Parathyroid adenoma (tissue), 2 donors: ENCODE measurements at regions not wholly inside any gene's neighbourhood (a gene's known extent, or its start where the extent isn't known, plus 50 kb on each side); places are given as distances from the start of the nearest gene placed in this dataset.

Source experiments
- H2AFZ ChIP-seq: fragments of 300-600 bp; sonication (generic); one replicate; pipeline ENCODE4 v1.7.0; 2017; ENCODE audit warnings: antibody characterized with exemption, mild to moderate bottlenecking
- H3K27ac ChIP-seq: fragments of 300-600 bp; sonication (generic); one replicate; pipeline ENCODE4 v1.7.0; 2017
- H3K27me3 ChIP-seq: fragments of 300-600 bp; sonication (generic); one replicate; pipeline ENCODE4 v1.7.0; 2017; ENCODE audit warnings: low read length; ENCODE audit not compliant: control insufficient read depth, insufficient read depth
- H3K36me3 ChIP-seq: fragments of 300-600 bp; sonication (generic); one replicate; pipeline ENCODE4 v1.7.0; 2017; ENCODE audit warnings: low read length; ENCODE audit not compliant: control insufficient read depth, insufficient read depth
- H3K4me1 ChIP-seq: fragments of 300-600 bp; sonication (generic); one replicate; pipeline ENCODE4 v1.7.0; 2017; ENCODE audit warnings: control low read depth
- H3K4me2 ChIP-seq: fragments of 300-600 bp; sonication (generic); one replicate; pipeline ENCODE4 v1.7.0; 2017; ENCODE audit warnings: low read length
- H3K4me3 ChIP-seq: fragments of 300-600 bp; sonication (generic); one replicate; pipeline ENCODE4 v1.7.0; 2017; ENCODE audit warnings: low read depth, low read length
- H3K79me2 ChIP-seq: fragments of 300-600 bp; sonication (generic); one replicate; pipeline ENCODE4 v1.7.0; 2017; ENCODE audit warnings: control low read depth
- H3K9ac ChIP-seq: fragments of 300-600 bp; sonication (generic); one replicate; pipeline ENCODE4 v1.7.0; 2017; ENCODE audit warnings: mild to moderate bottlenecking
- H3K9me3 ChIP-seq: fragments of 300-600 bp; sonication (generic); one replicate; pipeline ENCODE4 v1.7.0; 2017; ENCODE audit warnings: low read length; ENCODE audit not compliant: control insufficient read depth
- CTCF ChIP-seq: fragments of 300-600 bp; sonication (generic); IDR thresholded peaks from one replicate; pipeline ENCODE4 v1.7.0; 2017; ENCODE audit warnings: antibody characterized with exemption, mild to moderate bottlenecking
- donor health status: primary hyperparathyroidism.

- Histone ChIP-seq H3K36me3 (no peaks in the 10 kb centered on the region), H3K4me2 (no peak overlapping the region), H3K79me2 (no peaks in the 10 kb centered on the region), H3K4me3 (no peak overlapping the region), H3K9me3 (no peaks in the 10 kb centered on the region), H3K27ac (no peak overlapping the region), H3K4me1 (peaks cover 5% of the 10 kb centered on the region), H3K27me3 (no peaks in the 10 kb centered on the region), H2AFZ (no peak overlapping the region), H3K9ac (no peak overlapping the region)
- no peak for TF ChIP-seq CTCF
Measured at GRCh38 chr6:125469915-125470314, 168.1 kb upstream of the HDDC2 start.

DNA sequence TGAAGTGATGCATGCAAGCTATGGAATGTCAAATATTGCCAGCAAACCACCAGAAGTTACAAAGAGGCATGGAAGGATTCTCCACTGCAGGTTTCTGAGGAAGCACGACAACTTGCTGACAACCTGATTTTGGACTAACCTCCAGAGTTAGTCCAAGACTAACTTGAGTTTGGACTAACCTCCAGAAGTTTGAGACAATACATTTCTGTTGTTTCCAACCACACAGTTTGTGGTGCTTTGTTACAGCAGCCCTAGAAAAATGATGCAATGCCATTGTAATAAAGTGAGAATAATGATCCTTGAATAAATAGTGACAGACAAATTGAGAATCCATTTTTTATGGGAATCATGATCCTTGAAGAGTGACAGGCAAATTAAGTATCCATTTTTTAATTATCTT lies 169.9 kb upstream of the HDDC2 start:
- Histone ChIP-seq H3K27me3 (no peaks in the 10 kb centered on the region), H2AFZ (no peak overlapping the region), H3K9ac (no peak overlapping the region), H3K79me2 (no peaks in the 10 kb centered on the region), H3K36me3 (no peaks in the 10 kb centered on the region), H3K9me3 (no peaks in the 10 kb centered on the region), H3K27ac (no peak overlapping the region), H3K4me3 (no peak overlapping the region), H3K4me2 (no peak overlapping the region), H3K4me1 (peaks cover 5% of the 10 kb centered on the region)
- no peak for TF ChIP-seq CTCF

DNA sequence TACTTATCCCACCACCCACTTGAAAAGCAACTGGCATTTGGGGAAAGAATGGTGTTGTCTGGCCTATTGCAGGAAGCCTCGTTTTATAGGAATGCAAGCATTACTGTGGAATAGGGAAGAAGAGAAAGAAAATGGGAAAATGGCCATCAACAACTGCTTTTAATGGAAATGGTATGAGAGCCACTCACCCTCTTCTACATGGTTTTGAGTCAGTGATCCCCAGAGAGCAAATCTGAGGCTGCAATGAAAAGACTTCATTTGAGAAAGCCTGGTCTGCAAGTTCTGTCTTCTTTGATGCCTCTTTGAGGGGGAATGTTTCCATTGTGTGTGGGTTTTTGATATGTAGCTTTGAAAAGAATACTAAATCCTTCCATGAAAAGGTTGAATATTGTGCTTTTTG lies 172.3 kb upstream of the HDDC2 start:
- Histone ChIP-seq H3K36me3 (no peaks in the 10 kb centered on the region), H3K27ac (no peak overlapping the region), H3K4me2 (no peak overlapping the region), H3K4me1 (peaks cover 5% of the 10 kb centered on the region), H2AFZ (no peak overlapping the region), H3K9ac (no peak overlapping the region), H3K4me3 (no peak overlapping the region), H3K79me2 (no peaks in the 10 kb centered on the region), H3K9me3 (no peaks in the 10 kb centered on the region), H3K27me3 (no peaks in the 10 kb centered on the region)
- no peak for TF ChIP-seq CTCF

DNA sequence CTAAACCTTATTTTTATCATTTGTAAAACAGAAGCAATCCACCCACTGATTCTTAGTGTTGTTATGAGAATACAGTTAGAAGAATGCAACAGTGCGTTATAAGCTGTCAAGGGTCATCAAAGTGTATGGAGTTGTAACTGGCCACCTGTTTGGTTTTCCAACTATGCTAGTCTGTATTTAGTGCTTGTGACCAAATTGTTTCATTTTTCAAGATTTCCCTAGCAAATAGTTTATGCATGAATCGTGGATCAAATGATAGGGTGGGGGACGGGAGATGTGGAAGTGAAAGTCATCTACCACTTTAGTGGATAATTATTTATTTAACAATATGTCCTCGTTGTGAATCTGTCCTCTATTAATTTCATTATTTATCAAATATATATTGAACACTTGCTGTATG lies 175.4 kb upstream of the HDDC2 start:
- no peak for TF ChIP-seq CTCF

GRCh38 chr6:125477844-125478243 lies 176.1 kb upstream of the HDDC2 start:
- Histone ChIP-seq H3K27ac (no peak overlapping the region), H3K4me3 (no peak overlapping the region), H3K27me3 (no peaks in the 10 kb centered on the region), H3K9me3 (no peaks in the 10 kb centered on the region), H3K4me1 (no peaks in the 10 kb centered on the region), H3K79me2 (no peaks in the 10 kb centered on the region), H2AFZ (no peak overlapping the region), H3K9ac (no peak overlapping the region), H3K36me3 (no peaks in the 10 kb centered on the region), H3K4me2 (no peak overlapping the region)
- no peak for TF ChIP-seq CTCF

More for the DNA sequence above, 175.4 kb upstream of the HDDC2 start:
- no peak overlapping the region for H3K9ac ChIP-seq
- H3K79me2 ChIP-seq: no peaks in the 10 kb centered on the region
- no peak overlapping the region for H3K4me2 ChIP-seq
- H3K9me3 ChIP-seq: no peaks in the 10 kb centered on the region
- H3K4me1 ChIP-seq: no peaks in the 10 kb centered on the region
- H2AFZ ChIP-seq: no peak overlapping the region
- no peaks in the 10 kb centered on the region for H3K27me3 ChIP-seq
- no peak overlapping the region for H3K4me3 ChIP-seq
- no peaks in the 10 kb centered on the region for H3K36me3 ChIP-seq
- H3K27ac ChIP-seq: no peak overlapping the region
